Peyer's patch (tissue), 4 donors: ENCODE measurements at regions not wholly inside any gene's neighbourhood (a gene's known extent, or its start where the extent isn't known, plus 50 kb on each side); places are given as distances from the start of the nearest gene placed in this dataset.

Experiments used
- CTCF ChIP-seq, 6 experiments: fragments of 450-650 bp in 4 of 6; fragments of 200-600 bp in 2 of 6; sonication (generic) in 1 of 6; IDR thresholded peaks; one replicate each; pipeline ENCODE4 v1.5.1; 2017 to 2019; ENCODE audit warnings: antibody characterized with exemption in 6 of 6, mild to moderate bottlenecking in 3 of 6, moderate library complexity in 1 of 6
- POLR2A ChIP-seq, 2 donors: fragments of 450-650 bp; IDR thresholded peaks; one replicate each; pipeline ENCODE4 v1.5.1; 2017; ENCODE audit warnings: antibody characterized with exemption in 2 of 2, mild to moderate bottlenecking in 2 of 2, moderate library complexity in 2 of 2

- TF ChIP-seq POLR2A (IDR thresholded peaks at IDR 0.05), result no peak
- no peak for TF ChIP-seq CTCF (IDR thresholded peaks at IDR 0.05)
These were observed 471.8 kb downstream of the KIF4B start for GRCh38 chr5:155485386-155485785.
